Calu3 (cell line): ENCODE measurements at regions not wholly inside any gene's neighbourhood (a gene's known extent, or its start where the extent isn't known, plus 50 kb on each side); places are given as distances from the start of the nearest gene placed in this dataset.

Source experiments
- BruUV-seq: library from RNA; stranded (reverse); fragments of 400-500 nt; replicated peaks from 2 replicates; lab custom pipeline; 2021; lab: Mats Ljungman, UMichigan
- CTCF ChIA-PET: fragments of 300-600 bp; sonication (Branson Sonifier 250); formaldehyde crosslinking; loops from one replicate; lab custom pipeline; 2022; ENCODE audit warnings: antibody characterized with exemption; lab: Charles Lee
- DNase-seq: peaks from one replicate; pipeline ENCODE4 v3.0.0; 2022
- H3K27ac Mint-ChIP-seq: one replicate; pipeline ENCODE4 v1.8.0; 2022; ENCODE audit warnings: mixed read lengths; ENCODE audit not compliant: unreplicated experiment
- H3K27me3 Mint-ChIP-seq: one replicate; pipeline ENCODE4 v1.8.0; 2022; ENCODE audit warnings: mixed read lengths; ENCODE audit not compliant: unreplicated experiment
- H3K36me3 Mint-ChIP-seq: one replicate; pipeline ENCODE4 v1.8.0; 2022; ENCODE audit warnings: mild to moderate bottlenecking, moderate library complexity, mixed read lengths; ENCODE audit not compliant: insufficient read depth, unreplicated experiment
- H3K4me1 Mint-ChIP-seq: one replicate; pipeline ENCODE4 v1.8.0; 2022; ENCODE audit warnings: mild to moderate bottlenecking, low read depth, mixed read lengths; ENCODE audit not compliant: unreplicated experiment
- H3K4me3 Mint-ChIP-seq: one replicate; pipeline ENCODE4 v1.8.0; 2022; ENCODE audit warnings: mild to moderate bottlenecking, low read depth, moderate library complexity, mixed read lengths; ENCODE audit not compliant: unreplicated experiment
- H3K9me3 Mint-ChIP-seq: one replicate; pipeline ENCODE4 v1.8.0; 2022; ENCODE audit warnings: low read depth, mixed read lengths; ENCODE audit not compliant: unreplicated experiment
- CTCF ChIP-seq: fragments of 200-600 bp; IDR thresholded peaks from one replicate; pipeline ENCODE4 v1.8.0; 2022; ENCODE audit warnings: antibody characterized with exemption; ENCODE audit not compliant: unreplicated experiment
- intact Hi-C: fragments of 100-400 bp; cut with micrococcal nuclease; formaldehyde crosslinking; loops from one replicate; pipeline ENCODE4 v1.10.0; 2022; ENCODE audit not compliant: unreplicated experiment

GRCh38 chr3:15151166-15151565 is 52.2 kb upstream of the RBSN start:
- CTCF ChIA-PET, result no interaction called here

GRCh38 chr3:15152184-15152583 is 53.2 kb upstream of the RBSN start:
- no peak for TF ChIP-seq CTCF
- intact Hi-C loops, result no loop called here
- no TSS peak for BruUV-seq
- CTCF ChIA-PET, result no interaction called here
- Mint-ChIP-seq H3K36me3 (no peaks in the 10 kb centered on the region), H3K4me1 (no peaks in the 10 kb centered on the region), H3K9me3 (no peaks in the 10 kb centered on the region), H3K27me3 (peaks cover 57% of the 10 kb centered on the region), H3K27ac (no peak overlapping the region), H3K4me3 (no peak overlapping the region)
- no peak for DNase-seq

More at GRCh38 chr3:15151166-15151565, 52.2 kb upstream of the RBSN start:
- BruUV-seq, result no TSS peak
- Mint-ChIP-seq H3K27ac (no peak overlapping the region), H3K4me3 (no peak overlapping the region), H3K4me1 (no peaks in the 10 kb centered on the region), H3K27me3 (peaks cover 57% of the 10 kb centered on the region), H3K9me3 (no peaks in the 10 kb centered on the region), H3K36me3 (no peaks in the 10 kb centered on the region)
- no peak for DNase-seq
- intact Hi-C loops, result no loop called here
- TF ChIP-seq CTCF, result no peak

- no peaks in the 10 kb centered on the region for H3K9me3 Mint-ChIP-seq
- no peak for TF ChIP-seq CTCF
- H3K27ac Mint-ChIP-seq, result no peak overlapping the region
- no peaks in the 10 kb centered on the region for H3K4me1 Mint-ChIP-seq
- H3K27me3 Mint-ChIP-seq, result peaks cover 60% of the 10 kb centered on the region
- no peak for DNase-seq
- CTCF ChIA-PET, result no interaction called here
- no peak overlapping the region for H3K4me3 Mint-ChIP-seq
- no peaks in the 10 kb centered on the region for H3K36me3 Mint-ChIP-seq
- no TSS peak for BruUV-seq
- intact Hi-C loops, result no loop called here
Measured at GRCh38 chr3:15153103-15153502, 52.9 kb upstream of the CAPN7 start.

- Mint-ChIP-seq H3K4me3 (no peak overlapping the region), H3K27me3 (peaks cover 64% of the 10 kb centered on the region)
- CTCF ChIA-PET, result no interaction called here
Measured at GRCh38 chr3:15154326-15154725, 51.7 kb upstream of the CAPN7 start.

More at GRCh38 chr3:15154326-15154725, 51.7 kb upstream of the CAPN7 start:
- Mint-ChIP-seq H3K9me3 (no peaks in the 10 kb centered on the region), H3K27ac (no peak overlapping the region), H3K4me1 (no peaks in the 10 kb centered on the region), H3K36me3 (no peaks in the 10 kb centered on the region)
- no peak for DNase-seq
- BruUV-seq, result no TSS peak
- intact Hi-C loops, result no loop called here
- TF ChIP-seq CTCF, result no peak
